AG09309 (cell line): ENCODE measurements at regions not wholly inside any gene's neighbourhood (a gene's known extent, or its start where the extent isn't known, plus 50 kb on each side); places are given as distances from the start of the nearest gene placed in this dataset.

Experiments used
- DNase-seq: peaks from one replicate; pipeline ENCODE4 v3.0.0-alpha.2; 2010; ENCODE audit warnings: low read depth
- H3K4me3 ChIP-seq: 2 replicates; pipeline ENCODE4 v1.5.1; 2011; ENCODE audit warnings: mild to moderate bottlenecking, low read depth, low read length, moderate library complexity; ENCODE audit not compliant: control insufficient read depth
- CTCF ChIP-seq: IDR thresholded peaks from 2 replicates; pipeline ENCODE4 v1.5.1; 2011; ENCODE audit warnings: mild to moderate bottlenecking, low read depth, low read length, inconsistent platforms; ENCODE audit not compliant: insufficient read depth, control insufficient read depth; ENCODE audit errors: missing control alignments

DNA sequence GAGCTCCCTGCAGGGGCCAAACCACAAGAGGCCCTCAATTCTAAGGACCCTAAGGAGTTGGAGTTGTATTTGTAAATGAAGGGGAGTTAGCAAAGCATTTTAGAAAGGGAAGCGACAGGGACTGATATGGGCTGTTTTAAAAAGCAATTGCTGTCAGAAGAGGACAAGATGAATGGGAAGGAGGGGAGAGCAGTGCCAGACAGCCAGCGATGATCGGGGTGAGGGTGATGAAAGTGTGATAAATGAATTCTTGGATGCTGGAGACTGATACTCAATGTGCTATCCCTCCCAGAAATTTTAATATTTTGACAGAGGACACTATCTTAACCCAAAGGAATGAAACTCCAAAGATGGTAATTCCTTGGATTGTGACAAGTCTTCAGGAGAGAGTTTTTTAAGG is 289.2 kb downstream of the CLIC5 start:
- TF ChIP-seq CTCF = no peak
- DNase-seq = no peak

GRCh38 chr6:45724511-45724910 is 291.1 kb downstream of the CLIC5 start:
- TF ChIP-seq CTCF = no peak
- H3K4me3 ChIP-seq = no peak overlapping the region
- peak; percentile 63 for DNase-seq

More for the DNA sequence above, 289.2 kb downstream of the CLIC5 start:
- no peak overlapping the region for H3K4me3 ChIP-seq

DNA sequence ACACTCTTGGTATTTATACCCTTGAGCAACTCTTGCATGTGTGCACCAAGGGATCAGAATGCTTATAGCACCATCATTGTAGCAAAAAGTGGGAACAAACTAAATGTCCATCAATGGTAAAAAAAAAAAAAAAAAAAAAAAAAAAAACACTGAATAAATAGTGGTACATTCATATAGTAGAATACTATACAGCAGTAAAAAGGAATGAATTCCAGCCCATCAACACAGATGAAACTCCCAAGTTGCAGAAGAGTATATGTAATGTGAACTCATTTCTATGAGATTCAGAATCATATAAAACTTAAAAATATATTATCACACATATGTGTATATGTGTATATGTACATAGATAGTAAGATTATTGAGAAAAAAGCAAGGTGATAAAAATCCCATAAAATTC is 291.6 kb downstream of the CLIC5 start:
- TF ChIP-seq CTCF = no peak
- H3K4me3 ChIP-seq = no peak overlapping the region
- no peak for DNase-seq

DNA sequence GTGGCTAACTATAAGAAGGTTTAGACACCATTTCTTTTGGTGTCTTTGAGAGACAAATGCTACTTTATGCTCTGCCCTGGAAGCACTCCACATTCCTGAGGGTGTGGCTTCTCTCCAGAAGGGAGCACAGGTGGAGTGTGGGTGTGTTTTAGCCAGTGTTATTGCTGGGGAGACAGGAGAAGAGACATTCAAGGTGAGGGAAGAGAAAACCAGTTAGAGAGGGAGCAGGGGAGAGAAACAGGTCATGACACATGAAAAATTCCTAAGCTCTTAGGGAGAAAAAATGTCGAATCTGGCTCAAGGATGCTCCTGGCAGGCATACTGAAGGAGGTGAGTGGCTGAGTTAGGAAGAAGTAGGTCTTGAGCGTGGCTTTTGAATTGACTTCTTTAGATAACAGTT is 292.8 kb downstream of the CLIC5 start:
- no peak overlapping the region for H3K4me3 ChIP-seq
- TF ChIP-seq CTCF = no peak
- DNase-seq = no peak

DNA sequence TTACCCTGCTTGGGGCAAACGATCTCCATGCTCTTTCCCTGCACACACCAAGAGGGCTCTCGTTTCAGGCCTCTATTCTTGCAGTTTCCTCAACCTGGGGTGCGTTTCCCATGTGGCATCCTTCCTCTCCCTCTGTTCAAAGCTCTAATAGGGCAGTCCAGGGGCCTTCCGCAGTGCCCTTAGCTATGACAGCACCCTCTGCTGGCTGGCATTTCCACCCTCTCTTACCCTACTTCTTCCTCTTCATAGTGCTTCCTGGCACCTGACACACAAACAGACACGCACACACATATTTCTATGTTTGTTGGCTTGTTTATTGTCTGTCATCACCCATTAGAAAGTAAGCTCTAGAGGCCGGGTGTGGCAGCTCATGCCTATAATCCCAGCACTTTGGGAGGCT is 294.0 kb downstream of the CLIC5 start:
- DNase-seq = no peak
- TF ChIP-seq CTCF = peak; percentile 6

GRCh38 chr6:45718871-45719270 is 296.8 kb downstream of the CLIC5 start:
- no peak overlapping the region for H3K4me3 ChIP-seq
- DNase-seq = no peak
- TF ChIP-seq CTCF = no peak

More for the DNA sequence above, 294.0 kb downstream of the CLIC5 start:
- no peak overlapping the region for H3K4me3 ChIP-seq

DNA sequence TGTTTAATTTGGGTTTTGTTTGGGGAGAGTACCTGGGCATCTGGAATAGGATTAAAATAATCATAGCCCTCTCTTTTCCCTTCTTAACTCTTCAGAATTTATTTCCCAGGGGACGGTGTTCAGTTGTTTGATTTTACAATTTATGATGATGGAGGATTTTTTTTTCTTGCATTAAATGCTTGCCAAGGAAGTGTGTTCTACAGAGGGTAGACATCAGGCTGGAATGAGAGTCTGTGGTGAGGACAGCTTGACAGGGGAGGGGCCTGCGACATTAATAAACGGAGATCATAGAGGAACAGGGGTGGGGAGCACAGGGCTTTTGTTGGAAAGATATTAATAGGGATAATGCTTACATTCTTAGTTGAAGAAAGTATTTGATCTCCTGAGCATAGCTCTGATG is 297.5 kb downstream of the CLIC5 start:
- no peak overlapping the region for H3K4me3 ChIP-seq
- no peak for TF ChIP-seq CTCF
- DNase-seq = no peak
